Hindlimb muscle (tissue), 1 donor: ENCODE measurements at regions not wholly inside any gene's neighbourhood (a gene's known extent, or its start where the extent isn't known, plus 50 kb on each side); places are given as distances from the start of the nearest gene placed in this dataset.

Experiments
- DNase-seq: peaks from one replicate; pipeline ENCODE4 v3.0.0-alpha.2; 2013

GRCh38 chrY:7977301-7977700, 1065.7 kb upstream of the AMELY start:
- no peak for DNase-seq

GRCh38 chrY:7968293-7968692, 1056.7 kb upstream of the AMELY start:
- no peak for DNase-seq

DNA sequence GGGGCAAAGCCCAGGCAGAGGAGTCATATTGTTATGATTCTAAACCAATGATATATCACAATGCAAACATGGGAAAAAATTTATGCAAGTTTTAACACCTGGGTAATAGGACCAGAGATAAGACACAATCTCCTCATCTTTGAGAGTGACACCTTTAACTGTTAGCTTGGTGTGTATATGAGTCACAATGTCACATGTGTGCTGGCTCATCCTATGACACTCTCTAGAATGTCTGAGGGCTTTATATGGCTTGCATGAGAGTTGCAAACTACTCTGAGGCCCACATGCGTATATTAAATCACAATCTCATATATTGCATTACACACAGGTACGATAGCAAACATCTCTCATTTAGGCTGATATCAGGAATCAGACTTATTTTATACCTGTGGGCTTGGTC, 1055.4 kb upstream of the AMELY start:
- DNase-seq, result no peak

DNA sequence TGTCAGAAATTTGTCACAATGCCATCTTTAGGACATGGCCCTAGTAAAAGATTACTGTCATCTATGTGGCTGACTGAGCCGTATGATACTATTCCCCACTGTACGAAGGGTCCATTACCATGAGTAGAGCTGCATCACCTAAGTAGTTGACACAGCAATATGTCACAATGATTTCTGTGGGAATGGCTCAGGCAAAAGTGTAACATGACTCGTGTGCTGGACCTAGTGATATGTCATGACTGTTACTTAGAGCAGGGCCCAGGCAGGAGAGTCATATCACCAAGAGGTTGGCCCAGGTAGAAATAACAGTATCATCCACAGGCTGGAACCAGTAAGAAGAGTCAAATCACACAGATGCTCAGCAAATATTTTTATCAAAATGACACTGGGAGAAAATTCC, 1051.8 kb upstream of the AMELY start:
- no peak for DNase-seq

- DNase-seq, result no peak
These were observed 1050.8 kb upstream of the AMELY start for GRCh38 chrY:7962350-7962749.

DNA sequence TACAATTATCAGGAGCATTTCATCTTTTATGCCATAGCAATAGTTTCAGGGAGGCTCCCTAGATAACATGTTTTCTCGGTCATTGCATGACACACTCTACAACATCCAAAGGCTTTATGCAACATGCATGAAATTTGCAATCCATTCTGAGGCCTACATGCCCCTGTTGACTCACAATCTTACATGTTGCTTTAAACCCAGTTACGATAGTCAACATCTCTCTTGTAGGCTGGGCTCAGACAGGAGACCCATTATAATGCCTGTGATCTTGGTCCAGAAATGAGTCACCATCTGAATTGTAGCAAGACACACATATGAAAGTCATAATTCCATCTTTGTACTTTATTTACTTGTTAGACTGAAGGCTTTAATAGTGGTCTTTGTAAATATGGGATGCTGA, 1050.3 kb upstream of the AMELY start:
- no peak for DNase-seq

- no peak for DNase-seq
These were observed 1046.2 kb upstream of the AMELY start for GRCh38 chrY:7957773-7958172.

DNA sequence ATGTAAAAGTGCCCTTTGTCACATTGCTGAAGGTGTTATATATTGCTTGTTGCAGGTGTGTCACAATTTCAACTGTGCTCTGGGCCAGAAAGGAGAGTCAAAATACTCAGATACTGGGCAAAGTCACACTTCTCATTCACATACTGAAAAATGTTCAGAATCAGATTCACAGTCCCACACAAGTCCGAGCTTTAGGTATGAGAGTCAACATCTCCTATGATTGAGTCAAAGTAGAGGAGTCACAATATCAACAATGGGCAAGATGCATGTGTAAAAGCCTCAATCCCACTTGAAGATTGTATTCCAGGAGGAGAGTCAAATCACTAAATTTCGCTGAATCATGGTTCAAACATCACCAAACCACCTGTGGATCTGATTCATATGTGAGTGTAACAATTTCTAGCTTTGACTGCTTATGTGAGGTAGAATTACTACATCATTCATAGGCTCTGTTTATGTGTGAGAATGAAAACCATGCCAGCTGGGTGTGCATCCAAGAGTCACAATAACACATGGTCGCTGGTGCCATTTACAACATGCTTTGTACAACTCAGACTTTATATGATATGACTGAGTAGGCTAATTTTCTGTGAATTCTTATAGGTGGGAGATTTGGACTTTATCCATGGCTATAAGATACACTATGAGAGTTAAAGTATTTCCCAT, 1039.8 kb upstream of the AMELY start:
- DNase-seq, result no peak

DNA sequence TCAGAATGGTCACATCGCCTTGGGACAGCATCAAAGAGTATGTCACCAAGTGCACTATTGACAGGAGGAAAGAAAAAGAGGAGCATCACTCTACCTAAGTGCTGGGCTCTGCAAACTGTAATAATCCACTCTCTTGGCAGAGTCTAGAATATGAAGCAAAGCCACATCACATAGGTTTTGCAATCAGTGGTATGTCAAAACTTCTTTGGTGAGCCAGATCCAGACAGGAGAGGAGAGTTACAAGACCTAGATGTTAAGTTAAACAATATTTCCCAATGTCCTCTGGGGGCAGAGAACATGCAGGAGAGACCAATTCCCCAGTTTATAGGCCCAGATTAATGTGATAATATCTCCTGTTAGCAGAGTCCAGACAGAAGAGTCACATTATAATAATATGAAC, 1032.6 kb upstream of the AMELY start:
- DNase-seq, result no peak

GRCh38 chrY:7942711-7943110, 1031.2 kb upstream of the AMELY start:
- DNase-seq, result no peak

GRCh38 chrY:7941856-7942255, 1030.3 kb upstream of the AMELY start:
- DNase-seq, result no peak

DNA sequence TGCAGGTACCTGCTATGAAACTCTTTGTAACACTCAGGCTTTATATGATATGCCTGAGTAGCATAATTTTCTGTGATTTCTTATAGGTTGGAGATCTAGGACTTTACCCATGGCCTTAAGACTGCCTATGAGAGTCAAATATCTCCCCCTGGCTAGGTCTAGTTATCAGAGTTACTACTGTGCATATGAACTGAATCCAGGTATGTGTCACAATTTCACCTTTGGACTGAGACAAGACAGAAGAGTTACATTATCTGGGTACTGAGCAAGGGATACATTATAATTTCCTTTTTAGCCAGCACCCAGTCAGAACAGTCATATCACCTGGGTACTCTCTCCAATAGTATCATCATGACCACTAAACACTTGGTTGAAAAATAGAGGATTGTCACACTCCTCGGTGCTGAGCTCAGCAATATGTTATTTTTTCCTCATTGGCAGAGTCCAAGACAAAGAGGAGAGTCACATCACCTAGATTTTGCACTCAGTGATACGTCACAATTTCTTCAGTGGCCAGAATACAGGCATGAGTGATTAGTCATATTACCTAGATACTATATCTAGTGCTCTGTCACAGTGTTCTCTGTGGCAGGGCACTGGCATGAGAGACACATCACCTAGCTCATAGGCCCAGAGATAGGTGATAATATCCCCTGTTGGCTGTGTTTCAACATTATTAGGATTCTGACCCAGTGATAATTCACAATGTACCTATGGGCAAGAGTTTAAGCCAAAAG, 1027.6 kb upstream of the AMELY start:
- no peak for DNase-seq

DNA sequence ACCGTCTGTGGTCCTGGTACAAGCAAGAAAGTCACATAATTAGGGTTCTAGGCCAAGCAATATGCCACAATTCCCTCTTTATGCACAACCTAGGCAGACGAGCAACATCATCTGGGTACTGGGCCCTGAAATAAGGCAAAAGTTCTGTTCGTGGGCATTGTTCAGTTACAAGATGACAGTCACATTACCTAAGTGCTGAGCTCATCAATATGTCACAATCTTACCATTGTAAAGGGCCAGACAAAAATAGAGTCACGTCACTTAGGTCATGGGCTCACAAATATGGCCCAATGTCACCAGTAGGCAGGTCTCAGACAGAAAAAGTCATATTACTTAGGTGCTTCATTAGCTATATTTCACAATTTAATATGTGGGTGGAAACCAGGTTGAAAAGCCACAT, 1025.3 kb upstream of the AMELY start:
- no peak for DNase-seq

GRCh38 chrY:7936046-7936445, 1024.5 kb upstream of the AMELY start:
- peak; percentile 22 for DNase-seq

DNA sequence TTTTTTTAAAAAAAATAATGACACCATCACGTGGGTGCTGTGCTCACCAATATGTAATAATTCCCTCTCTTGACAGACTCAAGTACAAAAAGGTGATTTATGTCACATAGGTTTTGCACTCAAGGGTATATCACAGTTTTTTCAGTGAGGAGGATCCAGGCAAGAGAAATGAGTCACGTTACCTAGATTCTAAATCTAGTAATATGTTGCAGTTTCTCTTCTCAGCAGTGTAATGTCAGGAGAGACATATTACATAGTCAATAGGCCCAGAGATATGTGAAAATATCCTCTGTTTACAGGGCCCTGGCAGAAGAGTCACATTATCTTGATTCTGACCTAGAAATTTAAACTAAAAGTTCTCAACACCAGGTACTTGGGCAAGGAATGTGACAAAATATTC, 1024.1 kb upstream of the AMELY start:
- DNase-seq, result no peak

GRCh38 chrY:7932424-7932823, 1020.9 kb upstream of the AMELY start:
- DNase-seq, result no peak

GRCh38 chrY:7929866-7930265, 1018.3 kb upstream of the AMELY start:
- DNase-seq, result no peak

DNA sequence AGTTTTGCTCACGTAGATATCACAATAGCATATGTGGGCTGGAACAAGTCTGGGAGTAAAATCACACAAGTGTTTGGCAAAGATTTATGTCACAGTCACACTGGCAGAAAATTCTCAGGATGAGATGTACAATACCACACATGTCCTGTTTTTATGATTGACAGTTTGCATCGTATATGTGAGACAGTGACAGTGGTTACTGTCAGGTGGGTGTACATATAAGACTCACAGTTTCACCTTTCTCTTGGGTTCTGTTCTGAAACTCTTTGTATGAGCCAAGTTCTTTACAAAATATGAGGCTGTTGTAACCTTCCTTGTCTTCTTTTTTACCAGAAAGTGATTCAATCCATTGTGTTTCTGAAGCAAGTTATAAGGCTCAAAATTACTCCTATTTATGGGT, 1012.5 kb upstream of the AMELY start:
- DNase-seq, result no peak

DNA sequence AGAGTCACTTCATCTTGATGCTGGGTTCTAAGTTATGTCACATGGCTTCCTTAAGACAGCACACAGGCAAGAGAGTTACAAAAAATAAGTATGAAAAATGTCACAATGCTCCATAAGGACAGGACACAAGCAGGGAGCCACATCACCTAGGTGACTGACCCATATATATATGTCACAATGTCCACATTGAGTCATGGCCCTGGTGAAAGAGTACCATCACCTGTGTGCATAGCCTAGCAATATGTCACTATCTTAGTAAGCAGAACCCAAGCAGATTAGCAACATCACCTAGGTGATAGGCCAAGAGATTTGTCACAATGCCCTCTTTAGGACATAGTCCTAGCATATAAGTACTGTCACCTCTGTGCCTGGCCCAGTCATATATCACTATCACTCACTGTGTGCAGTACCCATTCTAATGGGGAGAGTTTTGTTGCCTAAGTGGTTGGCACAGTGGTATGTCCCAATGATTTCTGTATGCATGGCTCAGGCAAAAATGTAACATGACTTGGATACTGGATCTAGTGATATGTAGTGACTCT, 1012.0 kb upstream of the AMELY start:
- DNase-seq, result no peak

DNA sequence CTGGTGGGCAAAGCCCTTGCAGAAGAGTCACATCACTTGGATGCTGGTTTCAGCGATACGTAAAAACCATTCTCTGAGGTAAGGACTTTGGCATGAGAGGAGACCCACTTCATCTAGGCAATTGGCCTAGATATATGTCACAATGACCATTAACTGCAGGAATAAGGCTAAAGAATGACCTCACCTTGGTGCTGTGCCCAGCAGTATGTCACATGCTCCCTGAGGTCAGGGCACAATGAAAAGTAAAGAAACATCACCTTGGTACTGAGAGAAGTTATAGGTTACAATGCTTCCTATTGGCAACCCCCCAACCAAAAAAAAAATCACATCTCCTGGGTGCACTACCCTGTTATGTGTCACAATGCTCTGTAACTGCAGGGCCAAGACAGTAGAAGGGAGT, 1008.8 kb upstream of the AMELY start:
- DNase-seq, result no peak

- no peak for DNase-seq
These were observed 977.0 kb upstream of the AMELY start for GRCh38 chrY:7888506-7888905.

DNA sequence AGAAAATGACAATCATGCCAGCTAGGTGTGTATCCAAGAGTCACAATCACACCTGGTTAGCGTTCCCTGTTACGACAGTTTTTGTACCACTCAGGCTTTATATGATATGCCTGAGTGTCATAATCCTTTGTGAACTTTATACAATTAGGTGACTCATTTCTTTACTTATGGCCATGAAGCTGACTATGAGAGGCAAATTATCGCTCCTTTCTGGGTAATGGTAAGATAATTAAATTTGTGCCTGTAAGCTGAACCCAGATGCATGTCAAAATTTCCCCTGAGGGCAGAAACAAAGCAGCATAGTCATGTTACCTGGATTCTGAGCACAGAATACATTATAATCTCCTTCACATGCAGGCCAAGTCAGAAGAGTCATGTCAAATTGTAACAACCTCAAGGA, 970.1 kb upstream of the AMELY start:
- DNase-seq, result no peak

DNA sequence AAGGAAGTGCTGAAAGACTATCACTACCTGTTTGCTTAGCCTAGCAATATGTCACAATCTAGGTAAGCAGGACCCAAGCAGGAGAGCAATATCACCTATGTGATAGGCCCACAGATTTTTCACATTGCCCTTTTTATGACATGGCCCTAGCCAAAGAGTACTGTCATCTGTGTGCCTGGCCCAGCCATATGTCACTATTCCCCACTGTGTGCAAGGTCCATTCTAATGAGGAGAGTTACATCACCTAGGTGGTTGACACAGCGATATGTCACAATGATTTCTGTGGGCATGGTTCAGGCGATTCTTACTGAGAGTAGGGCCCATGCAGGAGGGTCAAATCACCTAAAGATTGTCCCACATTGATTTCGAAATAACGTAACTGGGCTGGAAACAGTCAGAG, 967.7 kb upstream of the AMELY start:
- no peak for DNase-seq

GRCh38 chrY:7878719-7879118, 967.2 kb upstream of the AMELY start:
- DNase-seq, result no peak
